Ovary (tissue), 3 donors: ENCODE measurements at regions not wholly inside any gene's neighbourhood (a gene's known extent, or its start where the extent isn't known, plus 50 kb on each side); places are given as distances from the start of the nearest gene placed in this dataset.

Source experiments
- EP300 ChIP-seq: sonication (generic); formaldehyde crosslinking; IDR thresholded peaks from one replicate; pipeline ENCODE4 v1.6.1; 2017; ENCODE audit warnings: antibody characterized with exemption
- TF ChIP-seq, protein P1 (sequence below), 3 donors: fragments of 450-650 bp in 2 of 3; fragments of 200-600 bp in 1 of 3; IDR thresholded peaks; one replicate each; pipeline versions ENCODE4 v1.5.1 to v1.8.0; 2016 to 2022; ENCODE audit warnings: antibody characterized with exemption in 3 of 3, mild to moderate bottlenecking in 1 of 3
- donor health status: DM: no; HTN: no; CAD: no.

DNA sequence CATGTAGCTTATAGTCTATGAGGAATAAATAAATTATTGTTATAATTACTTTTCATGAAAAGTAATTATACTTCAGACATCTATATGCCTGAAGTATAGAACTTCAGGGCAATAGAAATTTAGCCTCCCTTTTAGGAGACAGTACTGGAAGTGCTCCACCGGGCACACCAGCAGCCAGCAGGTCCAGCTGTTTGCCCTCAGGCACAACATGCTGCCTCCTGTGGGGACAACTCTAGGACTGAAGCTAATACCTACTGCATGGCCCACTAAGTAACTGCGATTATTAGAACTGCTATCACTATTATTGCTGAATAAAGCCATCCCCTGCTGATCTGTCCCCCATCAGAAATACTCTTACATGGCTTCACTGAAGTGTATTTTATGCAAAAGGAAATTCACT is 329.6 kb downstream of the MED10 start:
- no peak for TF ChIP-seq EP300
- TF ChIP-seq, protein P1, sequence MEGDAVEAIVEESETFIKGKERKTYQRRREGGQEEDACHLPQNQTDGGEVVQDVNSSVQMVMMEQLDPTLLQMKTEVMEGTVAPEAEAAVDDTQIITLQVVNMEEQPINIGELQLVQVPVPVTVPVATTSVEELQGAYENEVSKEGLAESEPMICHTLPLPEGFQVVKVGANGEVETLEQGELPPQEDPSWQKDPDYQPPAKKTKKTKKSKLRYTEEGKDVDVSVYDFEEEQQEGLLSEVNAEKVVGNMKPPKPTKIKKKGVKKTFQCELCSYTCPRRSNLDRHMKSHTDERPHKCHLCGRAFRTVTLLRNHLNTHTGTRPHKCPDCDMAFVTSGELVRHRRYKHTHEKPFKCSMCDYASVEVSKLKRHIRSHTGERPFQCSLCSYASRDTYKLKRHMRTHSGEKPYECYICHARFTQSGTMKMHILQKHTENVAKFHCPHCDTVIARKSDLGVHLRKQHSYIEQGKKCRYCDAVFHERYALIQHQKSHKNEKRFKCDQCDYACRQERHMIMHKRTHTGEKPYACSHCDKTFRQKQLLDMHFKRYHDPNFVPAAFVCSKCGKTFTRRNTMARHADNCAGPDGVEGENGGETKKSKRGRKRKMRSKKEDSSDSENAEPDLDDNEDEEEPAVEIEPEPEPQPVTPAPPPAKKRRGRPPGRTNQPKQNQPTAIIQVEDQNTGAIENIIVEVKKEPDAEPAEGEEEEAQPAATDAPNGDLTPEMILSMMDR (IDR thresholded peaks at IDR 0.05) = no peak
